Mesenchymal stem cell (in vitro differentiated cells and primary cell): ENCODE measurements at regions not wholly inside any gene's neighbourhood (a gene's known extent, or its start where the extent isn't known, plus 50 kb on each side); places are given as distances from the start of the nearest gene placed in this dataset.

Experiments used
- DNase-seq: peaks from one replicate; pipeline ENCODE4 v3.0.0-alpha.2; 2013
- H2AFZ ChIP-seq: one replicate; pipeline ENCODE4 v1.6.1; 2013; ENCODE audit warnings: low read depth, mild to moderate bottlenecking, control low read depth, inconsistent platforms, low read length, moderate library complexity
- H2AK5ac ChIP-seq: 2 replicates; pipeline ENCODE4 v1.6.1; 2013; ENCODE audit warnings: low read length, moderate library complexity, mild to moderate bottlenecking, inconsistent platforms; ENCODE audit not compliant: severe bottlenecking
- H2BK120ac ChIP-seq: one replicate; pipeline ENCODE4 v1.6.1; 2013; ENCODE audit warnings: low read depth, mild to moderate bottlenecking, inconsistent platforms, low read length, moderate library complexity
- H2BK12ac ChIP-seq, 2 experiments: one replicate each; pipeline ENCODE4 v1.6.1; 2013; ENCODE audit warnings: inconsistent platforms in 2 of 2, low read length in 2 of 2, mild to moderate bottlenecking in 2 of 2, moderate library complexity in 2 of 2, control low read depth in 1 of 2
- H2BK15ac ChIP-seq: one replicate; pipeline ENCODE4 v1.6.1; 2013; ENCODE audit warnings: mild to moderate bottlenecking, low read depth, inconsistent platforms; ENCODE audit not compliant: poor library complexity, severe bottlenecking
- H2BK5ac ChIP-seq: 2 replicates; pipeline ENCODE4 v1.6.1; 2013; ENCODE audit warnings: low read depth, mild to moderate bottlenecking, low read length, control low read depth, inconsistent platforms; ENCODE audit not compliant: poor library complexity, severe bottlenecking
- H3K14ac ChIP-seq, 2 experiments: one replicate each; pipeline ENCODE4 v1.6.1; 2013; ENCODE audit warnings: inconsistent platforms in 2 of 2, low read length in 2 of 2, control low read depth in 1 of 2, mild to moderate bottlenecking in 1 of 2, moderate library complexity in 1 of 2
- H3K18ac ChIP-seq, 2 experiments: one replicate each; pipeline ENCODE4 v1.6.1; 2013; ENCODE audit warnings: inconsistent platforms in 2 of 2, low read length in 2 of 2, control low read depth in 1 of 2, low read depth in 1 of 2, mild to moderate bottlenecking in 1 of 2
- H3K23ac ChIP-seq, 2 experiments: one replicate each; pipeline ENCODE4 v1.6.1; 2013; ENCODE audit warnings: inconsistent platforms in 2 of 2, low read length in 2 of 2, mild to moderate bottlenecking in 2 of 2, moderate library complexity in 2 of 2, control low read depth in 1 of 2
- H3K27ac ChIP-seq: 2 replicates; pipeline ENCODE4 v1.5.1; 2013; ENCODE audit warnings: mild to moderate bottlenecking, moderate library complexity, low read length, control low read depth, inconsistent platforms; ENCODE audit not compliant: poor library complexity, severe bottlenecking
- H3K27me3 ChIP-seq, 2 experiments: 2 replicates each; pipeline versions ENCODE4 v1.6.1 to v1.7.0; 2013; ENCODE audit warnings: low read length in 2 of 2, mild to moderate bottlenecking in 2 of 2, moderate library complexity in 2 of 2, control low read depth in 1 of 2, inconsistent platforms in 1 of 2; ENCODE audit not compliant: control insufficient read depth in 1 of 2, insufficient read depth in 1 of 2
- H3K36me3 ChIP-seq, 2 experiments: 2 replicates each; pipeline versions ENCODE4 v1.6.1 to v1.7.0; 2013; ENCODE audit warnings: low read length in 2 of 2, control low read depth in 1 of 2, inconsistent platforms in 1 of 2, low read depth in 1 of 2, mild to moderate bottlenecking in 1 of 2; ENCODE audit not compliant: insufficient read depth in 2 of 2, control insufficient read depth in 1 of 2
- H3K4ac ChIP-seq, 2 experiments: one replicate each; pipeline ENCODE4 v1.6.1; 2013; ENCODE audit warnings: inconsistent platforms in 2 of 2, low read length in 2 of 2, mild to moderate bottlenecking in 2 of 2, moderate library complexity in 2 of 2, control low read depth in 1 of 2, low read depth in 1 of 2
- H3K4me1 ChIP-seq: 2 replicates; pipeline ENCODE4 v1.6.1; 2013; ENCODE audit warnings: low read depth, low read length, control low read depth; ENCODE audit not compliant: control insufficient read depth, insufficient read depth
- H3K4me2 ChIP-seq: 2 replicates; pipeline ENCODE4 v1.6.1; 2013; ENCODE audit warnings: low read length, mild to moderate bottlenecking, inconsistent platforms; ENCODE audit not compliant: poor library complexity, severe bottlenecking
- H3K4me3 ChIP-seq, 2 experiments: 2 replicates each; pipeline versions ENCODE4 v1.5.1 to v1.7.0; 2013; ENCODE audit warnings: low read length in 2 of 2, mild to moderate bottlenecking in 2 of 2, control low read depth in 1 of 2, low read depth in 1 of 2; ENCODE audit not compliant: insufficient read depth in 1 of 2
- H3K79me1 ChIP-seq: replicated peaks from 2 replicates; pipeline ENCODE4 v1.6.1; 2013; ENCODE audit warnings: mild to moderate bottlenecking, control low read depth, low read length, inconsistent platforms; ENCODE audit not compliant: poor library complexity, severe bottlenecking
- H3K9ac ChIP-seq: 2 replicates; pipeline ENCODE4 v1.7.0; 2013; ENCODE audit warnings: mild to moderate bottlenecking, low read length, moderate library complexity
- H3K9me3 ChIP-seq: 2 replicates; pipeline ENCODE4 v1.7.0; 2013; ENCODE audit warnings: mild to moderate bottlenecking, low read length; ENCODE audit not compliant: control insufficient read depth
- H4K8ac ChIP-seq: one replicate; pipeline ENCODE4 v1.6.1; 2013; ENCODE audit warnings: inconsistent platforms, mild to moderate bottlenecking, low read length, moderate library complexity
- H4K91ac ChIP-seq: one replicate; pipeline ENCODE4 v1.6.1; 2013; ENCODE audit warnings: mild to moderate bottlenecking, low read length, inconsistent platforms
- WGBS: methylation state at CpG from one replicate; pipeline ENCODE4 v1.1.7; 2013; ENCODE audit warnings: mixed read lengths; 5-methylcytosine and 5-hydroxymethylcytosine counted together

DNA sequence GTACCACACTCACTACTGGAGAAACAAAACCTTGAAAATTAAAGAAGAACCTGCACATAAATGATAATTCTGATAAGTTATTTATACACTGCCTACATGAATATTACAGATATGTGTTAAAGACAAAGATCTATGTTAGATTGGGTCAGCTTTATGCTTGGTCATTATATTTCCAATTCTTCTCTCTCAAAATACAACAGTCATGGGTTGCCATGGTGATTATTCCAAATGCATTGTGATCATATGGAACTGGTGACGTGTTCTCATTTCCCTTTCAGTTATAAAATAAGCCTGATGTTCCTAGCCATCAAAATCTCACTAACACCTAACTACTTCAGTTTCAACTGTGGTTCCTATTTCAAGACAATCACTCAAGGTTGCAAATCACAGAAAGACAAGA lies 1416.4 kb downstream of the UQCRFS1 start:
- 100% methylated on average over 1 of the region's 1 CpG for WGBS
- H3K14ac ChIP-seq: no peak overlapping the region

DNA sequence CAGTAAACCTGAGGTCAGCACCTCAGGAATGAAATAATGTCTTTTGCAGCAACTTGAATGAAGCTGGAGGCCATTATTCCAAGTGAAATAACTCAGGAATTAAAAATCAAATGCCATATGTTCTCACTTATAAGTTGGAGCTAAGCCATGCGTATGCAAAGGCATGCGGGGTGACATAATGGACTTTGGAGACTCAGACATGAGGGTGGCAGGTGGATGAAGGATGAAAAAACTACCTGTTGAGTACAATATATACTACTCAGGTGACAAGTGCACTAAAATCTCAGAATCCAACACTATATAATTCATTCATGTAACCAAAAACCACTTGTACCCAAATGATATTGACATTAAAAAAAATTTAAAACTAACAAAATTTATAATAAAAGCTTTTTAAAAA lies 1416.9 kb downstream of the UQCRFS1 start:
- Histone ChIP-seq H2BK5ac (no peak overlapping the region), H3K18ac (no peak overlapping the region), H3K9ac (no peak overlapping the region), H4K91ac (no peak overlapping the region), H3K4me3 (no peak overlapping the region), H3K79me1 (peaks cover 20% of the 10 kb centered on the region), H3K27me3 (no peaks in the 10 kb centered on the region), H3K27ac (no peak overlapping the region), H2BK120ac (no peak overlapping the region), H3K36me3 (peaks cover 7 to 15% of the 10 kb centered on the region in 2 experiments), H3K4me2 (no peak overlapping the region), H3K4ac (no peak overlapping the region), H4K8ac (no peak overlapping the region), H3K23ac (no peak overlapping the region), H2BK12ac (no peak overlapping the region), H3K14ac (no peak overlapping the region), H2AK5ac (no peak overlapping the region), H3K9me3 (no peaks in the 10 kb centered on the region), H2AFZ (no peak overlapping the region), H2BK15ac (no peak overlapping the region), H3K4me1 (peaks cover 15% of the 10 kb centered on the region)
- DNase-seq: no peak
- WGBS: no CpG with 5 or more reads among the region's 2 CpGs

More for the DNA sequence above, 1416.4 kb downstream of the UQCRFS1 start:
- H2AK5ac ChIP-seq: no peak overlapping the region
- no peak overlapping the region for H3K18ac ChIP-seq
- H3K79me1 ChIP-seq: peaks cover 20% of the 10 kb centered on the region
- no peak overlapping the region for H4K8ac ChIP-seq
- H3K9ac ChIP-seq: no peak overlapping the region
- H3K27ac ChIP-seq: no peak overlapping the region
- peaks cover 7 to 15% of the 10 kb centered on the region in 2 experiments for H3K36me3 ChIP-seq
- no peak for DNase-seq
- no peak overlapping the region for H2BK120ac ChIP-seq
- H2BK5ac ChIP-seq: no peak overlapping the region
- H4K91ac ChIP-seq: no peak overlapping the region
- no peak overlapping the region for H2AFZ ChIP-seq
- peaks cover 15% of the 10 kb centered on the region for H3K4me1 ChIP-seq
- no peaks in the 10 kb centered on the region for H3K9me3 ChIP-seq
- no peak overlapping the region for H2BK15ac ChIP-seq
- no peak overlapping the region for H2BK12ac ChIP-seq
- H3K4ac ChIP-seq: no peak overlapping the region
- H3K27me3 ChIP-seq: no peaks in the 10 kb centered on the region
- H3K4me2 ChIP-seq: no peak overlapping the region
- H3K4me3 ChIP-seq: no peak overlapping the region
- no peak overlapping the region for H3K23ac ChIP-seq

DNA sequence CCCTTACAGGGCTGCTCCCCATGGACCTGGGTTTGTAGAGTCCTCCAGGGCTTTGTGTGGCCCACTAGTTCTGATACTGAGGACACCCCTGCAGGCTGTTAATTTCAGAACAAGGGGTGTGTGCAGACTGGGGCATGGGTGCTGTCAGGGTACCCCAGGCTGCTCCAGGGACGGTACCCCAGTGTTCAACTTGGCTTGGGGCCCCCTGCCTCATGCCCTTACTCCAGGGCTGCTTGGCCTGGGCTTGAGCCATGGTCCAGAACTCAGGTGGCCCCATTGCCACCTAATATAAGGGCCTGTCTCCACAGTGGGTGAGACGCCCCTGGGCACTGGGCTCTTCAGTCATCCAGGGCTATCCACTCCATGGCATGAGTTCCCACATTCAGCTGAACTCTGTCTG lies 1417.6 kb downstream of the UQCRFS1 start:
- Histone ChIP-seq H2BK15ac (no peak overlapping the region), H3K4me3 (peak overlapping the region in 1 of 2 experiments; percentile 97), H3K4ac (no peak overlapping the region), H3K27me3 (no peaks in the 10 kb centered on the region), H2BK12ac (no peak overlapping the region), H3K79me1 (peaks cover 20% of the 10 kb centered on the region), H3K9me3 (no peaks in the 10 kb centered on the region), H4K8ac (no peak overlapping the region), H3K9ac (no peak overlapping the region), H2AK5ac (no peak overlapping the region), H3K36me3 (peaks cover 7 to 13% of the 10 kb centered on the region in 2 experiments), H3K27ac (no peak overlapping the region), H4K91ac (no peak overlapping the region), H3K14ac (no peak overlapping the region), H3K23ac (no peak overlapping the region), H2AFZ (no peak overlapping the region), H3K4me1 (peaks cover 15% of the 10 kb centered on the region), H3K18ac (no peak overlapping the region), H2BK120ac (no peak overlapping the region), H2BK5ac (no peak overlapping the region), H3K4me2 (no peak overlapping the region)
- no peak for DNase-seq
- WGBS: 97% methylated on average over 2 of the region's 2 CpGs

DNA sequence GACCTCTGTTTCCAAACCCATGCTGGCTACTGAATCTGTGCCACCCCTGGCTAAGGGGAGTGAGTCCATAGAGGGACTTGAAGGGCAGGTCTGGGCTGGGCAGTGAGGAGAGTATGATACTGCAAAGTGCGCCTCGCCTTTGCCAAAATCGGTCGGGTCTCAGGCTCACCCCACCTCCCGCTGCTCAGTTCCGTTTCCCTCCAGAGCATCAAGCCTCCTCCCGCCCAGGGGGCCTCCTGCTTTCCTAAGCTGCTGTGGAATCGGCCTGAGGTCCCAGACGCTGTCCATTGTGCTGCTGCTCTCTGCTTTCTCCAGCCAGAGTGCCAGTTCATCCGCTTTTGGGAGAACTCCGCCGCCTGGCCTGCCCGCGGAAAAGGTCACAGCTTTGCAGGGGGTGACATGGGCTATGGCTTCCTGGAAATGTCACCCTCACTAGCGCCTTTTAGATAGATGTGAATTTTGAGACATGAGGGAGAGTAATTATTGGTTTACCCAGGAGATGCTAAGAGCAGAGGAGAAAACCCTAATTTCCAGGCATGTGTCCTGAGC lies 1418.4 kb downstream of the UQCRFS1 start:
- Histone ChIP-seq H3K23ac (no peak overlapping the region), H3K79me1 (peaks cover 18% of the 10 kb centered on the region), H2BK15ac (no peak overlapping the region), H2BK12ac (no peak overlapping the region), H3K36me3 (peaks cover 7 to 11% of the 10 kb centered on the region in 2 experiments), H3K4me3 (peak overlapping the region; percentile 78 to 97), H3K4me1 (peaks cover 15% of the 10 kb centered on the region), H4K91ac (no peak overlapping the region), H3K14ac (peak overlapping the region in 1 of 2 experiments; percentile 77), H4K8ac (peak overlapping the region; percentile 69), H2BK5ac (no peak overlapping the region), H2BK120ac (no peak overlapping the region), H3K4ac (peak overlapping the region in 1 of 2 experiments; percentile 5), H3K27ac (peak overlapping the region; percentile 59), H3K9me3 (no peaks in the 10 kb centered on the region), H3K18ac (peak overlapping the region in 1 of 2 experiments; percentile 95), H2AK5ac (no peak overlapping the region), H3K27me3 (no peaks in the 10 kb centered on the region), H3K9ac (peak overlapping the region; percentile 94), H3K4me2 (peak overlapping the region; percentile 88), H2AFZ (peak overlapping the region; percentile 91)
- WGBS: 17% methylated on average over 15 of the region's 15 CpGs
- DNase-seq: peak; percentile 61
